HG03025 (cell line): ENCODE measurements at regions not wholly inside any gene's neighbourhood (a gene's known extent, or its start where the extent isn't known, plus 50 kb on each side); places are given as distances from the start of the nearest gene placed in this dataset.
"Not testable (repeated sequence)": the region's sequence is repeated elsewhere in the genome, so short reads cannot be mapped to it uniquely, and the experiment has no call there.

Experiments used
- ATAC-seq: cut with Tn5 transposase; IDR thresholded peaks from one replicate; pipeline ENCODE4 v1.9.1; 2021; ENCODE audit warnings: mild to moderate bottlenecking, moderate library complexity; ENCODE audit not compliant: unreplicated experiment, low FRiP score

DNA sequence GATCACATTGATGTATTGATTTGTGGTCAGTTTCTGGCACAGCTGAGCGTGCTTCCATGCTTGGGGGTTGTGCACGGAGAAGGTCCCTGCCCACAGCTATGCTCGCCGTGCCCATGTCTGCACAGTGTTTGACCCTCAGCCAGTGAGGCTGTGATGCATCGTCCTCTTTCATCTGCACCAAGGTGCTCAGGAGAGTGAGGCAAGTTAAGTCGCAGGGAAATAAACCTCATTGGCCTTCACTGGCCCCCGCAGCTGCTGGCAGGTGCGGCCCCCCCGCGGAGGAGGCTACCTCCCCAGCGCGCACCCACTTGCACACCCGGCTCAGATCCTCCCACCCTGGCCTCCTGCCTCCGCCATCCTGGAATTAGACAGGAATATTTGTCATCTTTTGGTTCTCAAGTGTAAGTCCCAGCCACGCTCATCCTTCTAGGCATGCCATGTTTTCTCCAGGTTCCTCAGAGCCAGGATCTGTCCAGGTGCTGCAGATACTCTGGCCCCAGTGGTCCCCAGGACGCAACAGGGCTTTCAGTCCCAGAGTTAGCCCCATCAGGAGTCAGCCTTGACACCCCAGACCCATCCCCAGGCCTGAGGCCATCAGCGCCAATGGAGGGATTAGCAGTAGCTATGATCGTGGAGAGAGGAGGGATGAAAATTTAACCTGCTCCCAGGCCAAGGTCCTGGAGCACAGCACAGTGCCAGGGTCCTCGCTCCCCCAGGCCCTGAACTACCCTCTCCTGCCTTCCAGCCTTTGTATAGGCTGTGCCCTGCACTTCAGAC, 93.7 kb downstream of the OAT start:
- no peak for ATAC-seq

DNA sequence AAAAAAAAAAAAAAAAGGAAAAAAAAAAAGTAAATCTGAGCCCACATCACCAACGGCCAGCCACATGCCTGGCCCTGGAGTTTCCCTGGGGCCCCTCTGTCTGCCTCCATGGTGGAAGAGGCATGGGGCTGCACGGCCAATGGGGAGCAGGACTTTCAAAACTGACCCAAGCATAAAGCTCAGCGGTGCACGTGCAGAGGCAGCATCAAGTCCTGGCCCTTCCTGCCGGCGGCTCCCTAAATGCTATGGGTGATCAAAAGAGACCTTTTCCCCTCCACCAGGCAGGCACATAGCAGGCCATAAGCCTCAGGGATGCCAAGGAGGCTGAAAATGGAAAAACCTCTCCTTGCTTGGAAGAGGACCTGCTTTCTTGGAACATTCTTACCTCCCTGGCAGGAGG, 94.3 kb downstream of the OAT start:
- no peak for ATAC-seq

DNA sequence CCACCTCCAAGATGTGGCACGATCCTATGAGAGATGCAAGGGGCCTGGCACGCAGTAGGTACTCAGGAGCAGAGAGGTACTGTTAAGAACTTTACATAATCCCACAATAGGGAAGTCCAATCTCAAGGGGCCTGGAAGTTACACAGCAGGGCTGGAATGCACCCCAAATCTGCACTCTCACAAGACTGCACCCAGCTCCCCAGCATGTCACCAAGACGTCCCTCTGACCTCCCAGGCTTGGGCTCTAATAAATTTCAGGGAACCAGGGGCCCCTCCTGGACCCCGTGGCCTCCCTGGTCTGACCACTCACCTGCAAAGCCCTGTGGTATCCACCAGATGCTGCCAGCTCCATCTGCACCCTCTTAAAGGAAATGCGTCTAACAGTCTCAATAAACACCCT, 94.9 kb downstream of the OAT start:
- no peak for ATAC-seq

DNA sequence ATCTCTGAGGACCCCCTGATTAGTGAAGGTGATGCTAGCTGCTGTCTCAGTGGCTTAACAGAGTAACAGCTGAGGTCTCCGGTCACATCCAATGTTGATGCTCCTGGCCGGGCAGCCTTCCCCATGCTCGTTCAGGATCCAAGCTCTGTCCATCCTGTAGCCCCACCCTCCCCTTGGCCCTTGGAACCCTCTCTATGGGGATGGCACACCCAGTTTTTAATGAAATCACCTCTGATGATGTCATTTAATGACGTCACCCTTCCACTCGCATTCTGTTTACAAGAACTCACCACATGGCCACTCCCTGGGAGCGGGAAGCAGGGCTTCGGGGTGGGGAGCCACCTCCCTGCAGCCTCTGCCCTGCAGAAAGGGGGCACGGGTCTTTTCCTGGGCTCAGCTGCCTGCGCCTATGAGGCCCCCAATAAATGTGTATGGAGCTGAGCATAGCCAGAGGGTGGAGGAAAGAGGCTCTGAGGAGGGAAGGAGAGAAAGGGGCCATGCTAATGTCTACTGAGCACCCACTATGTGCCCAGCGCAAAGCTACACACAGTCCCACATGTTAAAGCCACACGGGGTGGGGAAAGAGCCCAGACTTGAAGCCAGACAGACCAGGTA, 95.5 kb downstream of the OAT start:
- ATAC-seq, result no peak

DNA sequence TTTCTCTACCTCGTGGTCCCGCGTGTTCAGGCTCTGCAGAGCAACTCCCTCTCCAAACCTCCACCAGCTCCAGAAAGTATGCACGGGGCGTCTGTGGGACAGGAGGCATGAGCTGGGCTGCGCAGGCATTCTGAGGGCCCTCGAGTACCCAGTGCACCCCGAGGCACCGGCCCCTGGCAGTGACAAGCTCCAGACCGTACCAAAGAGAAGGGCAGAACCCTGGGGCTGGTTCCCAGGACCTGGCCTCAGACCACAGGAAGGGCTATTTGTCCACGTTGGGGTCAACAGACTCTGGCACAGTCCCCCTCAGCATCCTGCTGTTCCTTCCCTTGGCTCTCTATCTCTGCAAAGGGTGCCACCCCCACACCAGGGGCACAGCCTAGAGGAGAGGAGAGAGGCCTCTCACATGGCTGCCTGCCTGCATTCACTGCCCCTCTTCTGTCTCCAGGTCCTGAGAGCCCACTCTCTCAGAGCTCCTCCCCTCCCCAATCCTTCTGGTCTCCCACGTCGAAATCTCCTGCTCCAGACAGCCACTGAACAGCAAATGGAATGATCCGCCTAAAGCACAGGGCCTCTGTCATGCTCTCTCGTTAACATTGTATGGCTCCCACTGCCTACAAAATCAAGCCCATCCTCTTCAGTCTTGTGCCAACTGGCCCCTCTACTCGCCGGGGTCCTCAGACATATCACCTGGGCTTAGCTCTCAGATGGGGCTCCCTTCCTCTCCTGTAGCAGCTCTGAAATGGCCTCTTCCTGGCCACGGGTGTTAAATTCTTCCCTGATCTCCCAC, 96.3 kb downstream of the OAT start:
- ATAC-seq, result no peak

DNA sequence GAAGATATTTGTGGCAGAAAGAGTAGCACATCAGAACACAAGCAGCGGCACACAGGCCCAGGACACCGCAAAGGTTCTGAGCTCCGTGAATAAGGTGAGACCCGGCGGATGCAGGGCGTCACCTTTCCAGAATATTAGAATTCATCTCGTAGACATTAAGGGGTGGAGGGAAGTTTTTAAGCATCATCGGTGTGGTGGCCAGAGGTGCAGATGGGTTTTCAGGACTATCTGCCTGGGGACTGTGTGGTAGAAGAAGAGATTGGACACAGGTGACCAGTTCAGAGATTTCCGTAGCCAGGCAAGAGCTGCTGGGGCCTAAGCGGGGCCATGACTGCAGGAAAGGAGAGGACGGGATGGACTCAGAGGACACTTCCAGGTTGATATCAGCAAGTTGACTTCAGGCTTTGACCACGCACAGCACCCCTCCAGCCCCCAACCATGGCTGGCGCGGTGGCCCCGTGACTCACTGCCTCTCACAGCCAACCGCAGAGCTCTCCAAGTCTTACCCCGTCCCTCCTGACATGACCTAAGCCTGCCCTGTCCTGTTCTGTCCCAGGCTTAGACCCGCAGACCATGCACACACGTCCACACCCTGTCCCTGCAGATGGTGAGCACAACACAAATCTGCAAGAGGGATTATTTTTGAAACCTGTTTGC, 97.2 kb downstream of the OAT start:
- ATAC-seq, result no peak

DNA sequence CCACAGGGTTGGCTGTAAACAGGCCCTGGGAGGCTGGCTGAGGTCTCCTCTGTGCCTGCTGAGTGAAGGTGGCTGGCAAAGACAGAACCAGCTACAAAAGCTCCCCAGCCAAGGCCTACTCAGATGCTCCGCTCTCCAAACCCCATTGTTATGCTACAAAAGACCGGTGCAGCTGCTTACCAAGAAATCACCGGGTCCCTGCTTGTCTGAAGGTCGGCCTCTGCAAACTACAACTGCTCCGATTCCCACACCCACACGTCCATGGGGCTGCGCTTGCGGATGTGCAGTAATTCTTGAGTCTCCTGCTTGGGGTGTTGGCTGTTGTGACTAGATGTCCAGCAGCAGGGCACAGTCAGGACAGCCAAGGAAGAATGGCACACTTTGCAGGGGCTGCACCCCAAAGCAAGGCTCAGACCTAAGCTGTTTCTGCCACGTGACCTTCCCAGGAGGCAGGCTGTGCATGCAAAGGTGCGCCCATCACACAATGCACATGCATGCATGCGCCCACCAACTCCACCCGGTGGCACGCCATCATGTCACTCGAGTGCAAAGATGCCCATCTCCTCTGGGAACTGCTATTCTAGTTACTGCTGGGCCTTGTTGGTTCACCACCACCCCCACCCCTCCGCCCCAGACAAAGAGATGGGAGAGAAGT, 97.8 kb downstream of the OAT start:
- no peak for ATAC-seq

DNA sequence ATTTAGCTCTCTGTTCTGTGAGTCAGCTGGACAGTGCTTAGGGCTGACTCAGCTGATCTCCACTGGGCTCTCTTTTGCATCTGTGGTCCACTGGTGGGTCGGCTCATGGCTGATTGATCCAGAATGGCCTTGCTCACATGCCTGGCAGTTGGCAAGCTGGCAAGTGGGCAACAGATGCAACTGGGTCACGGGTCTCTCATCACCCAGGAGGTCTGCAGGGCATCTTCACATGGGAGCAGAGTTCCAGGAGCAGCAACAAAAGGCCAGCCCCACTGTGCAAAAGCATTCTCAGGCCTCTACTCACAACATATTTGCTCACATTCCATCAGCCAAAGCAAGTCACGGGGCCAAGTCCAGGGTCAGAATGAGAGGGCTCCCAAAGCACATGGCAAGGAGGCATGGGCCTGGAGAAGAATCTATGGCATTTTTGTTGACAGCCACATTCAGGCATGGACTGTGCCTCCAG, 98.8 kb downstream of the OAT start:
- ATAC-seq, result no peak

DNA sequence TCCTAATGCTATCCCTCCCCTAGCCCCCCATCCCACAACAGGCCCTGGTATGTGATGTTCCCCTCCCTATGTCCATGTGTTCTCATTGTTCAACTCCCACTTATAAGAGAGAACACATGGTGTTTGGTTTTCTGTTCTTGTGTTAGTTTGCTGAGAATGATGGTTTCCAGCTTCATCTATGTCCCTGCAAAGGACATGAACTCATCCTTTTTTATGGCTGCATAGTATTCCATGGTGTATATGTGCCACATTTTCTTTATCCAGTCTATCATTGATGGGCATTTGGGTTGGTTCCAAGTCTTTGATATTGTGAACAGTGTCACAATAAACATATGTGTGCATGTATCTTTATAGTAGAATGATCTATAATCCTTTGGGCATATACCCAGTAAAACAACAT, 99.2 kb downstream of the OAT start:
- not testable (repeated sequence) for ATAC-seq

DNA sequence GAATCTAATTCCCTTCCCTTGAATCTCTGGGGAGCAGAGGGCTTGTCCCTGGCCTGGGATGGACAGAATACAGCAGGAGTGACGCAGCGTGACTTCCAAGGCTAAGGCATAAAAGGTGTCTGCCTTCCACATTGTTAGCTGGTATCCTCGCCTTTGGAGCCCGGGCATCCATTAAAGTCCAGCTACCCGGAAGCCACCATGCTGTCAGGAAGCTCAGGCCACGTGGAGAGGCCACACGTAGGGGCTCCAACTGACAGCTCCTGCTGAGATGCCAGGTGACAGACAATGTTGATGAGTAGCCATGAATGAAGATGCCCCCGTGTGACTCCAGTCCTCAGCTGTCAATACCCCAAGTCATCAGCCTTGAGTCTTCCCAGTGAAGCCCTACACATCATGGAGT, 99.9 kb downstream of the OAT start:
- no peak for ATAC-seq

DNA sequence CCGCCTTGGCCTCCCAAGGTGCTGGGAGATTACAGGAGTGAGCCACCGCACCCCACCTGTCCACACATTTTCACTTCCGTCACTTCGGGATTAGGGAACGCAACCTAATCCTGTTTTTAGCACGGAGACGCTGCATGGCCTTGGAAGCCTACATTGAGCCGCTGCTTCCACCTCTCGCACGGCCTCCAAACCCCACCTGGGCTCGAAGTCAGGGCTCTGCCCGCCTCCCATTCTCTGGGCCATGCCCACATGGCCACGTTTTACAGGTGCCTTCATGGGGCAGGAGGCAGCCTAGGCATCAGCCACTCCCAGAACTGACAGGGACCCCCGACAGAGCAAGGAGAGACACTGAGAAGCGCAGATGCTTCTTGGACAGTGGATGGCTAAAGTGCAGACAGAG, 100.6 kb downstream of the OAT start:
- no peak for ATAC-seq

DNA sequence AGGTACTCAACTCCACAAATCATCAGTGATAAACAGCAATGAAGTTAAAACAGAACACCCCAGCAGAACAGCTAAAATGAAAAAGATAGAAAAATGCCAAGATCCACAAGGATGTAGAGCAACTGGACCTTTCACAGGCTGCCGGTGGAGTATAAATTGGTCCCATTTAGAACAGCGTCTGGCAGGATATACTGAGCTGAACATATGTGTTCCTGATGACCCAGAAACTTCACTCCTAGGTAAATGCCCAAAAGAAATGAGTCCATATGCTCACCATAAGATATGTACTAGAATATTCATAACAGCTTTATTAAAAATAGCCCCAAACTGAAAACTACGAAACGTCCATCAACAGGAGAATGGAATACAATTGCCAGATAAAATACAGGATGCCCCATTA, 102.4 kb downstream of the OAT start:
- no peak for ATAC-seq

DNA sequence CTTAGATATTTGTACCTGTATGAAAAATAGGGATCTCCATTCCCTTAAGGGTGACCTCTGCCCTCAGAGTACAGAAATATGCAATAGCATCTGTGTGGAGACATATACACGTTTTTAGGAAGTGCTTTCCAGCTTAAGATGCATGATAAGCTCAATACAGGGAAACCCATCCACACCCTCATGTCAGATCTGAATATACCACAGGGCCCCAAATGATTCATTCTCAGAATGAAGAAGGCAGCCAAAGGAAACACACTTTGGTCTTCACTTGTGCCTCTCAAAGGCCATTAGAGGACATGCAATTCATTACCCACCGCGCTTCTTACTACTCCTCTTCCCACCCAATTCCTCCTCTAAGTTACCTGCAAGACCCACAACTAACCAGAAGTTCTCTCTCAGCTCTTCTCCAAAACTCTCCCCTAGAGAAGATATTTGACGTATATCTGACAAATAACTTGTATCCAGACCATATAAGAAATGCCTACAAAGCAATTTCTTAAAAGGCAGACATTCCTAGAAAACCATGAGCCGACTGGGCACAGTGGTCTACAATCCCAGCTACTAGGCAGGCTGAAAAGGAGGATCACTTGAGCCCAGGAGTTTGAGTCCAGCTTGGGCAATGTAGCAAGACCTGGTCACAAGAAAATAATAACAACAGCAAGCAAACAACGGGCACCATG, 103.0 kb downstream of the OAT start:
- no peak for ATAC-seq

DNA sequence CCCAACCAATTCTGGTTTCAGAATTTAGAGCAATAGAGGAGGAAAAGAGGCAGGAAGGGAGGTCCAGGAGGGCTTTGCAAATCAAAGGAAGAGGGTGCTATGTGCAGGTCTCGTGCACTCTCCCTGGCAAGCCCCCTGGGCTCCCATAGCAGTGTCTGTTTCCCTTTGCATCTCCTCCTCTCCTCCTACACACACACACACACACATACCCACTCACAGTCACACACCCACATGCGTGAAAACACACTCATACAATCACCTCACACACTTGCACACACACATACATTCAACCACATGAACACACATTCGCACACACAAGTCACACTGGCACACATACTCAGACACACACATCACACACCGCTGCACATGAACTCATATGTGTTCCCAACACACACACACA, 105.3 kb downstream of the OAT start:
- ATAC-seq, result no peak

DNA sequence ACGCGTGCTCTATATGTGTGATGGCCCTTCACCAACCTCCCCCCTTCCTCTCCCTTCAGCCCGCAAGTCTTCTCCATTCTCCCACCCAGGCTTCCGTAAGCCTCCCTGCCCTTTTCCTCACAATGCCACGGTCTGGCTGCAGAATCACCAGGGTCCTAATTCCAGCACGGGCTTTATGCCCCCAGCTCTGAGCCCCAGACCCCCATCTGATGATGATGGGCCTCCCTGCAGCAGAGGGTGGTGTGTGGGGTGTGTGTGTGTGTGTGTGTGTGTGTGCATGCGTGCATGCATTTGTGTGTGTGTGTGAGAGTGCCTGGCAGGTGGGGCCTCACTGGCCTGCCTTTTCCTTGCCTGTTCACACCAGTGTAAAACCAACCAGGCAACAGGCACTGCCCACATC, 109.9 kb downstream of the OAT start:
- no peak for ATAC-seq

DNA sequence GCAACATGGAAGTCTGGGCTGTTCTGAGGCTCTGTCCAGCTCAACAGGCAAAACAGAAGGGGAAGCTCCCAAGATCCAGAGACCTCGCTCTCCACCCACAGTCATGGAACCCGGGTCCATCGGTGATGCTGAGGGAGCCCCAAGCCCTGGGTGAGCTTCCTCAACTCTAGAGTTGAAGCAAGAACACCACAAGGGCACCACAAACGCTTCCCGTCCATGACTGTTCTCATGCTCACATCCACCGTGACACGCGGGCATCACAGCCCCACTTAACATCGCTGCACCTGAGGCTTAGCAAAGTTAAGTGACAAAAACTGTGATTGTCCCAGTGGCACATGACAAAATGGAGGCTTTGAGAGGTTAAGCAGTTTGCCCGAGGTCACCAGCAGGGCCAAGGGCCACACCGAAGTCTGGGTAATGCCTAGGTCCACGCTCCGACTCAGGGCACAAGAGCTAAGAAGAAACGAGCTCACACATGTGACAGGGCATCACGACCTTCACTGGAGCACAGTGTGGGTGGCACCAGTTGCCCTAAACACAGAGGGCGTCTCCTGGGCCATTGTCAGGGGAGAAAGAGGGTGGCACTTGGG, 110.6 kb downstream of the OAT start:
- no peak for ATAC-seq

DNA sequence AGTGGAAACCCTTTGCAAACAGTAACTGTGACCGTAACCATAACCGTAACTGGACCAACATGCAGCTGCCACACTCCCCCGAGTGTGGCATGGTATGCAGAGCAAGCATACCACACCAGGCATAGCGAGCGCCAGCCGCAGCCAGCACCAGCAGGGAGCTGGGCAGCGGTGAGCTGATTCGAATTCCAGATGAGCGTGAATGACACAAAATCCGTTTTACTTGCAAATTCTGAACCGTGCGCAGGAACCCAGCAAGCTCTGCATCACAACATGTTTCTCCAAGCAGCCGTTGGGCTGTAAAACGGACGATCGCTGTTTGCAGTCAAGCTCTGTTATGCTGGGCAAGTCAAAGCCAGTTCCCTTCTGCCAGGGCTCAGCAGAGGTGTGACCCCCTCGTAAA, 111.1 kb downstream of the OAT start:
- ATAC-seq, result no peak

DNA sequence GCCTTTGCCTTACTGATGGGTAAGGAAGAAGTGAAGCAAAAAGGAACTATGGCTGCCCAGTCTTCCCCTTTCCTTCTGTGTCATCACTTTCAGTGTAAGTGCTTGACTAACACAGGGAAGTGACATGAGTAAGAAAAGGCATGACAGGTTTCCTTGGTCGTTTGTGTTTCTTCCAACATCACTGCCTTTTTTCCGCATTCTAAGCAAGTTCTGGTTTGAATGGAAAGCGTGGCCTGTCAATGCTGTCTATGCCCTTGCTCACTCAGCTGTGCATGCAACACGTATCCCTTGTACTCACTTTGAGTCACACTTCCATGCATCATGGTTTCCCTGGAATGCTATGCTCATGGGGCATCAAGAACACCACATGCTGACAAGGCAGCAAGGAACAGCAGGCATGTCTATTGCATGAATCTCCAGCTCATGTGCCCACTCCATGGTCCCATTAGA, 111.8 kb downstream of the OAT start:
- no peak for ATAC-seq

DNA sequence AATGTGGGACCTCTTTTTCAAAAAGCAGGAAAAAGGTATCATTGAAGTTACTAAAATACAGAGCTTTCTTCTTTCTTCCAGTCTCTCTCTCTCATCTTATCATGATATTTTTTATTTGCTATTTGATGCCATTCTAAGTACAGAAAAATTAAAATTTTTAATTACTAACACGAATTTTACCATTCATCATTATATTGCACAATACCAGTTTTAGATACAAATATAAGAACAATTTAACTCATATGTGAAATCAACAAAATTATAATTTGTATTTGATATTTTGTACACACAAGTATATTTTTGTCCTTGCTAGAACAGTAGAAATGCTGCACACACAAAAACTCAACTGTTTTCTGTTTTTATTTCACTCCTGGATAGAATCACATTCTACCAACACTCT, 112.2 kb downstream of the OAT start:
- ATAC-seq, result no peak

DNA sequence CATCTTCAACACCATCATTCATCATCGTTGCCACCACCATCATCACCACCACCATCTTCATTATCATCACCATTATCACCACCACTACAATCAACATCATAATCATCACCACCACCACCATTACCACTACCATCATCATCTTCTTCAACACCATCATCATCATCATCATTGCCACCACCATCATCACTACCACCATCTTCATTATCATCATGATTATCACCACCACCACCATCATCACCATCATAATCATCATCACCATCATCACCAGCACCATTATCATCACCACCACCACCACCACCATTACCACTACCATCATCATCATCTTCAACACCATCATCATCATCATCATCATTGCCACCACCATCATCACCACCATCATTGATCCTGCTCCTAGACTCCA, 112.7 kb downstream of the OAT start:
- no peak for ATAC-seq
